ENCODE measurements at regions not wholly inside any gene's neighbourhood (a gene's known extent, or its start where the extent isn't known, plus 50 kb on each side); places are given as distances from the start of the nearest gene placed in this dataset.

GRCh38 chr20:50313522-50313820 lies 122.8 kb downstream of the CEBPB start (continued):
- TF ChIP-seq POU6F1 (CRISPR knock-in tag; IDR thresholded peaks at IDR 0.05; ENCODE audit: borderline replicate concordance, low read depth) (no peak), PATZ1 (CRISPR knock-in tag; IDR thresholded peaks at IDR 0.05; ENCODE audit: borderline replicate concordance) (no peak), PPARA (CRISPR knock-in tag; IDR thresholded peaks at IDR 0.05; ENCODE audit: borderline replicate concordance) (no peak), TOX (CRISPR knock-in tag; IDR thresholded peaks at IDR 0.05; ENCODE audit: borderline replicate concordance) (no peak), RARB (CRISPR knock-in tag; IDR thresholded peaks at IDR 0.05) (no peak), ZFP30 (CRISPR knock-in tag; IDR thresholded peaks at IDR 0.05) (no peak), CSDC2 (CRISPR knock-in tag; IDR thresholded peaks at IDR 0.05) (no peak)

GRCh38 chr20:50313827-50314677 lies 123.4 kb downstream of the CEBPB start:
- TF ChIP-seq BACH2 (CRISPR knock-in tag; IDR thresholded peaks at IDR 0.05; ENCODE audit: borderline replicate concordance) (no peak), OSR1 (CRISPR knock-in tag; IDR thresholded peaks at IDR 0.05) (no peak), ZNF70 (CRISPR knock-in tag; IDR thresholded peaks at IDR 0.05) (no peak), RARB (CRISPR knock-in tag; IDR thresholded peaks at IDR 0.05) (no peak), TOX (CRISPR knock-in tag; IDR thresholded peaks at IDR 0.05; ENCODE audit: borderline replicate concordance) (no peak), CREB5 (CRISPR knock-in tag; IDR thresholded peaks at IDR 0.05; ENCODE audit: low read depth) (no peak), GLIS3 (CRISPR knock-in tag; IDR thresholded peaks at IDR 0.05) (no peak), PATZ1 (CRISPR knock-in tag; IDR thresholded peaks at IDR 0.05; ENCODE audit: borderline replicate concordance) (no peak), CSDC2 (CRISPR knock-in tag; IDR thresholded peaks at IDR 0.05) (no peak)
- no peak for ATAC-seq

GRCh38 chr20:50314678-50315335 lies 124.2 kb downstream of the CEBPB start:
- ATAC-seq, result no peak
- TF ChIP-seq ARNTL (CRISPR knock-in tag; IDR thresholded peaks at IDR 0.05; ENCODE audit: borderline replicate concordance, low read depth), result no peak
- TF ChIP-seq ISL1 (CRISPR knock-in tag; IDR thresholded peaks at IDR 0.05), result no peak
- no peak for TF ChIP-seq ESRRG (CRISPR knock-in tag; IDR thresholded peaks at IDR 0.05)
- no peak for TF ChIP-seq ZFP30 (CRISPR knock-in tag; IDR thresholded peaks at IDR 0.05)
- no peak for TF ChIP-seq GLIS3 (CRISPR knock-in tag; IDR thresholded peaks at IDR 0.05)
- no peak for TF ChIP-seq ZNF565 (CRISPR knock-in tag; conservative IDR thresholded peaks at IDR 0.05; ENCODE audit: low read depth)
- TF ChIP-seq ZFP3 (CRISPR knock-in tag; IDR thresholded peaks at IDR 0.05), result no peak
- no peak for TF ChIP-seq TOX (CRISPR knock-in tag; IDR thresholded peaks at IDR 0.05; ENCODE audit: borderline replicate concordance)
- no peak for TF ChIP-seq SNAI2 (CRISPR knock-in tag; IDR thresholded peaks at IDR 0.05)
- no peak for TF ChIP-seq ZNF8 (CRISPR knock-in tag; IDR thresholded peaks at IDR 0.05)
- no peak for TF ChIP-seq RARB (CRISPR knock-in tag; IDR thresholded peaks at IDR 0.05)
- TF ChIP-seq TCF4 (CRISPR knock-in tag; IDR thresholded peaks at IDR 0.05; ENCODE audit: borderline replicate concordance), result no peak
- no peak for TF ChIP-seq ZC3H10 (CRISPR knock-in tag; IDR thresholded peaks at IDR 0.05)
- no peak for TF ChIP-seq CSRNP3 (CRISPR knock-in tag; IDR thresholded peaks at IDR 0.05)
- TF ChIP-seq CSDC2 (CRISPR knock-in tag; IDR thresholded peaks at IDR 0.05), result no peak
- TF ChIP-seq POU6F1 (CRISPR knock-in tag; IDR thresholded peaks at IDR 0.05; ENCODE audit: borderline replicate concordance, low read depth), result no peak
- no peak for TF ChIP-seq TSHZ2 (CRISPR knock-in tag; IDR thresholded peaks at IDR 0.05)
- no peak for TF ChIP-seq OSR1 (CRISPR knock-in tag; IDR thresholded peaks at IDR 0.05)

Data from SK-N-SH treated with all-trans-retinoic acid at 6 μM for 48 hours (cell line).